Lower lobe of right lung (tissue), 2 donors: ENCODE measurements at regions not wholly inside any gene's neighbourhood (a gene's known extent, or its start where the extent isn't known, plus 50 kb on each side); places are given as distances from the start of the nearest gene placed in this dataset.
"Not testable (repeated sequence)": the region's sequence is repeated elsewhere in the genome, so short reads cannot be mapped to it uniquely, and the experiment has no call there.

Experiments
- ATAC-seq, 2 donors: fragments of 200-7000 bp; cut with Tn5 transposase; one replicate each; pipeline ENCODE4 v1.9.1; 2020 to 2022; ENCODE audit warnings: mild to moderate bottlenecking in 2 of 2, moderate library complexity in 2 of 2
- DNase-seq: peaks from one replicate; pipeline ENCODE4 v3.0.0-alpha.2; 2020
- H3K27ac ChIP-seq: fragments of 200-600 bp; one replicate; pipeline ENCODE4 v1.8.0; 2022
- H3K27me3 ChIP-seq: fragments of 200-600 bp; one replicate; pipeline ENCODE4 v1.8.0; 2022; ENCODE audit warnings: low read depth
- H3K36me3 ChIP-seq: fragments of 200-600 bp; one replicate; pipeline ENCODE4 v1.8.0; 2022; ENCODE audit warnings: mild to moderate bottlenecking
- H3K4me1 ChIP-seq: fragments of 200-600 bp; one replicate; pipeline ENCODE4 v1.8.0; 2022
- H3K4me3 ChIP-seq: fragments of 200-600 bp; one replicate; pipeline ENCODE4 v1.8.0; 2022; ENCODE audit warnings: mild to moderate bottlenecking
- H3K9me3 ChIP-seq: fragments of 200-600 bp; one replicate; pipeline ENCODE4 v1.8.0; 2022
- CTCF ChIP-seq: fragments of 200-600 bp; IDR thresholded peaks from one replicate; pipeline ENCODE4 v1.8.0; 2022; ENCODE audit warnings: antibody characterized with exemption, mild to moderate bottlenecking
- intact Hi-C: fragments of 100-400 bp; cut with DNase I; formaldehyde crosslinking; loops from one replicate; pipeline ENCODE4 v1.11.0; 2022
- donor health status: DM: no; HTN: yes; CAD: no; lungs with severe emphysema.

- no peaks in the 10 kb centered on the region for H3K9me3 ChIP-seq
- no peak overlapping the region for H3K27ac ChIP-seq
- H3K36me3 ChIP-seq = no peaks in the 10 kb centered on the region
- no peaks in the 10 kb centered on the region for H3K27me3 ChIP-seq
- intact Hi-C loops = no loop called here
- H3K4me3 ChIP-seq = no peak overlapping the region
- no peak for TF ChIP-seq CTCF
- DNase-seq (no peak), ATAC-seq (no peak)
- no peaks in the 10 kb centered on the region for H3K4me1 ChIP-seq
Observed at GRCh38 chr20:12243327-12243726, 325.6 kb downstream of the BTBD3 start.

GRCh38 chr20:12248481-12248880 lies 330.8 kb downstream of the BTBD3 start:
- intact Hi-C loops = no loop called here
- TF ChIP-seq CTCF = no peak
- Histone ChIP-seq H3K27me3 (no peaks in the 10 kb centered on the region), H3K4me1 (no peaks in the 10 kb centered on the region), H3K27ac (no peak overlapping the region), H3K36me3 (no peaks in the 10 kb centered on the region), H3K9me3 (no peaks in the 10 kb centered on the region), H3K4me3 (no peak overlapping the region)
- ATAC-seq (no peak), DNase-seq (no peak)

- H3K27me3 ChIP-seq, H3K4me3 ChIP-seq, ATAC-seq, intact Hi-C loops, H3K4me1 ChIP-seq, H3K36me3 ChIP-seq, DNase-seq, H3K9me3 ChIP-seq, H3K27ac ChIP-seq: not testable (repeated sequence)
Observed at GRCh38 chr20:12250661-12251060, 333.0 kb downstream of the BTBD3 start.

- no peak for TF ChIP-seq CTCF
- Histone ChIP-seq H3K27me3 (no peaks in the 10 kb centered on the region), H3K9me3 (no peaks in the 10 kb centered on the region), H3K36me3 (no peaks in the 10 kb centered on the region), H3K27ac (no peak overlapping the region), H3K4me1 (no peaks in the 10 kb centered on the region), H3K4me3 (no peak overlapping the region)
- no peak for DNase-seq
- intact Hi-C loops = no loop called here
- no peak for ATAC-seq
Observed at GRCh38 chr20:12252793-12253192, 335.1 kb downstream of the BTBD3 start.

- DNase-seq (no peak), ATAC-seq (no peak)
- H3K36me3 ChIP-seq = no peaks in the 10 kb centered on the region
- intact Hi-C loops = no loop called here
- H3K27ac ChIP-seq = no peak overlapping the region
- no peak overlapping the region for H3K4me3 ChIP-seq
- H3K27me3 ChIP-seq = no peaks in the 10 kb centered on the region
- no peak for TF ChIP-seq CTCF
- H3K9me3 ChIP-seq = no peaks in the 10 kb centered on the region
- H3K4me1 ChIP-seq = no peaks in the 10 kb centered on the region
Observed at GRCh38 chr20:12255461-12255970, 337.8 kb downstream of the BTBD3 start.

GRCh38 chr20:12256806-12257205 lies 339.1 kb downstream of the BTBD3 start:
- no peak for TF ChIP-seq CTCF
- intact Hi-C loops = no loop called here
- H3K27ac ChIP-seq = no peak overlapping the region
- DNase-seq (no peak), ATAC-seq (no peak)
- no peaks in the 10 kb centered on the region for H3K36me3 ChIP-seq
- H3K4me3 ChIP-seq = no peak overlapping the region
- no peaks in the 10 kb centered on the region for H3K4me1 ChIP-seq
- H3K9me3 ChIP-seq = no peaks in the 10 kb centered on the region
- H3K27me3 ChIP-seq = no peaks in the 10 kb centered on the region
